Activated B cell treated with CpG ODN at 0.5 μM for 24 hours (primary cell): ENCODE measurements at regions not wholly inside any gene's neighbourhood (a gene's known extent, or its start where the extent isn't known, plus 50 kb on each side); places are given as distances from the start of the nearest gene placed in this dataset.

ENCODE experiments used
- ATAC-seq: fragments of 200-7000 bp; cut with Tn5 transposase; one replicate; pipeline ENCODE4 v1.10.0; 2021; ENCODE audit warnings: low read depth, mild to moderate bottlenecking, moderate library complexity
- CTCF ChIA-PET: fragments of 350-600 bp; sonication (Branson Sonifier 250); formaldehyde crosslinking; loops from one replicate; lab custom pipeline; 2021; ENCODE audit warnings: antibody characterized with exemption; lab: Charles Lee
- POLR2A ChIA-PET: fragments of 350-600 bp; sonication (Branson Sonifier 250); formaldehyde crosslinking; loops from one replicate; lab custom pipeline; 2021; ENCODE audit warnings: antibody characterized with exemption; lab: Charles Lee
- DNase-seq: peaks from one replicate; pipeline ENCODE4 v3.0.0; 2022
- H3K27ac Mint-ChIP-seq: one replicate; pipeline ENCODE4 v1.8.0; 2020; ENCODE audit warnings: mixed read lengths
- H3K27me3 Mint-ChIP-seq: one replicate; pipeline ENCODE4 v1.8.0; 2021; ENCODE audit warnings: mixed read lengths
- H3K36me3 Mint-ChIP-seq: one replicate; pipeline ENCODE4 v1.8.0; 2021; ENCODE audit warnings: low read depth, mixed read lengths
- H3K4me1 Mint-ChIP-seq: one replicate; pipeline ENCODE4 v1.8.0; 2021; ENCODE audit warnings: mixed read lengths
- H3K4me3 Mint-ChIP-seq: one replicate; pipeline ENCODE4 v1.8.0; 2020; ENCODE audit warnings: mild to moderate bottlenecking, mixed read lengths
- H3K9me3 Mint-ChIP-seq: one replicate; pipeline ENCODE4 v1.8.0; 2020; ENCODE audit warnings: mixed read lengths
- CTCF ChIP-seq: fragments of 200-600 bp; IDR thresholded peaks from one replicate; pipeline ENCODE4 v1.8.0; 2022; ENCODE audit warnings: antibody characterized with exemption, mild to moderate bottlenecking
- intact Hi-C: fragments of 100-400 bp; cut with micrococcal nuclease; formaldehyde crosslinking; loops from one replicate; pipeline ENCODE4 v1.15.1; 2024

- CTCF ChIA-PET = no interaction called here
- Mint-ChIP-seq H3K9me3 (no peaks in the 10 kb centered on the region), H3K4me3 (no peak overlapping the region), H3K27me3 (no peaks in the 10 kb centered on the region), H3K27ac (no peak overlapping the region), H3K4me1 (no peaks in the 10 kb centered on the region), H3K36me3 (no peaks in the 10 kb centered on the region)
- intact Hi-C loops = no loop called here
- POLR2A ChIA-PET = no interaction called here
- no peak for TF ChIP-seq CTCF
- DNase-seq = no peak
- ATAC-seq = no peak
Observed at GRCh38 chr3:166324401-166324800, 487.2 kb upstream of the BCHE start.

GRCh38 chr3:166322391-166322790, 485.2 kb upstream of the BCHE start:
- Mint-ChIP-seq H3K27ac (no peak overlapping the region), H3K4me3 (no peak overlapping the region), H3K4me1 (no peaks in the 10 kb centered on the region), H3K9me3 (peaks cover 3% of the 10 kb centered on the region), H3K27me3 (no peaks in the 10 kb centered on the region), H3K36me3 (no peaks in the 10 kb centered on the region)
- CTCF ChIA-PET = no interaction called here
- DNase-seq (no peak), ATAC-seq (no peak)
- no peak for TF ChIP-seq CTCF
- POLR2A ChIA-PET = no interaction called here
- intact Hi-C loops = no loop called here

- no peaks in the 10 kb centered on the region for H3K36me3 Mint-ChIP-seq
- H3K27me3 Mint-ChIP-seq = no peaks in the 10 kb centered on the region
- TF ChIP-seq CTCF = no peak
- H3K4me3 Mint-ChIP-seq = no peak overlapping the region
- POLR2A ChIA-PET = no interaction called here
- intact Hi-C loops = no loop called here
- CTCF ChIA-PET = no interaction called here
- no peaks in the 10 kb centered on the region for H3K9me3 Mint-ChIP-seq
- no peaks in the 10 kb centered on the region for H3K4me1 Mint-ChIP-seq
- ATAC-seq = no peak
- no peak for DNase-seq
- no peak overlapping the region for H3K27ac Mint-ChIP-seq
Observed at GRCh38 chr3:166307756-166308350, 470.6 kb upstream of the BCHE start.

- Mint-ChIP-seq H3K9me3 (no peaks in the 10 kb centered on the region), H3K36me3 (no peaks in the 10 kb centered on the region), H3K27me3 (no peaks in the 10 kb centered on the region), H3K27ac (no peak overlapping the region), H3K4me1 (no peaks in the 10 kb centered on the region), H3K4me3 (no peak overlapping the region)
- DNase-seq (no peak), ATAC-seq (no peak)
- POLR2A ChIA-PET = no interaction called here
- no peak for TF ChIP-seq CTCF
- CTCF ChIA-PET = no interaction called here
- intact Hi-C loops = no loop called here
Observed at GRCh38 chr3:166304584-166304983, 467.4 kb upstream of the BCHE start.

GRCh38 chr3:166303681-166304080, 466.5 kb upstream of the BCHE start:
- no peak for DNase-seq
- Mint-ChIP-seq H3K4me1 (no peaks in the 10 kb centered on the region), H3K27me3 (no peaks in the 10 kb centered on the region), H3K4me3 (no peak overlapping the region), H3K27ac (no peak overlapping the region), H3K9me3 (no peaks in the 10 kb centered on the region), H3K36me3 (no peaks in the 10 kb centered on the region)
- POLR2A ChIA-PET = no interaction called here
- CTCF ChIA-PET = no interaction called here
- intact Hi-C loops = no loop called here
- no peak for ATAC-seq
- no peak for TF ChIP-seq CTCF
